HepG2 (cell line): ENCODE measurements at regions not wholly inside any gene's neighbourhood (a gene's known extent, or its start where the extent isn't known, plus 50 kb on each side); places are given as distances from the start of the nearest gene placed in this dataset.

Source experiments
- ATAC-seq: fragments of 200-7000 bp; cut with Tn5 transposase; 3 replicates; pipeline ENCODE4 v1.9.1; 2020; ENCODE audit warnings: mild to moderate bottlenecking, moderate library complexity
- BruUV-seq: library from RNA; stranded (reverse); fragments of 400-500 nt; replicated peaks from 2 replicates; lab custom pipeline; 2021; lab: Mats Ljungman, UMichigan
- CTCF ChIA-PET: fragments of 300-600 bp; formaldehyde crosslinking; extraction: SDS; loops from one replicate; lab custom pipeline; 2021; ENCODE audit warnings: low total read pairs, inconsistent platforms, low intra/inter-chr PET ratio; lab: Yijun Ruan, JAX
- POLR2A ChIA-PET: fragments of 350-600 bp; sonication (Branson Sonifier 250); formaldehyde crosslinking; loops from one replicate; lab custom pipeline; 2020; ENCODE audit warnings: antibody characterized with exemption, inconsistent platforms; lab: Yijun Ruan, JAX
- DNase-seq: peaks from one replicate; pipeline ENCODE4 v3.0.0-alpha.2; 2015; ENCODE audit warnings: low spot score
- FAIRE-seq: peaks from 3 replicates; lab custom pipeline; 2011; peaks lifted over from hg19 to GRCh38; lab: Jason Lieb, UNC
- H2AFZ ChIP-seq: one replicate; pipeline ENCODE4 v1.6.1; 2011; ENCODE audit warnings: low read length, inconsistent platforms
- H3K27ac ChIP-seq: fragments of 300-600 bp; 3 replicates; pipeline ENCODE4 v1.8.0; 2011; ENCODE audit warnings: mixed run types, mild to moderate bottlenecking, mixed read lengths, low read length, inconsistent platforms; ENCODE audit not compliant: insufficient read depth; ENCODE audit errors: extremely low read length
- H3K27me3 ChIP-seq, 2 experiments: fragments of 200-600 bp in 1 of 2; 2 replicates in 1 of 2; 3 replicates in 1 of 2; pipeline versions ENCODE4 v1.6.0 to v1.8.0; 2011; ENCODE audit warnings: low read length in 2 of 2, mild to moderate bottlenecking in 2 of 2, moderate library complexity in 2 of 2, inconsistent platforms in 1 of 2; ENCODE audit not compliant: insufficient read depth in 2 of 2, control insufficient read depth in 1 of 2
- H3K36me3 ChIP-seq, 2 experiments: fragments of 200-600 bp in 1 of 2; replicated peaks in 1 of 2; 2 replicates in 1 of 2; 3 replicates in 1 of 2; pipeline versions ENCODE4 v1.5.1 to v1.8.0; 2011; ENCODE audit warnings: low read length in 2 of 2, inconsistent platforms in 1 of 2; ENCODE audit not compliant: insufficient read depth in 2 of 2, control insufficient read depth in 1 of 2
- H3K4me1 ChIP-seq: 2 replicates; pipeline ENCODE4 v1.5.1; 2012; ENCODE audit warnings: low read length, inconsistent platforms; ENCODE audit not compliant: insufficient read depth
- H3K4me2 ChIP-seq: 2 replicates; pipeline ENCODE4 v1.6.0; 2011; ENCODE audit warnings: low read depth, low read length, inconsistent platforms
- H3K4me3 ChIP-seq, 3 experiments: fragments of 200-600 bp in 1 of 3; sonication (generic), shearing (Covaris generic) in 1 of 3; replicated peaks in 1 of 3; 2 replicates each; pipeline ENCODE4 v1.5.1; 2011 to 2016; ENCODE audit warnings: low read length in 3 of 3, inconsistent platforms in 2 of 3, low read depth in 2 of 3, mild to moderate bottlenecking in 2 of 3, control low read depth in 1 of 3, mixed read lengths in 1 of 3; ENCODE audit not compliant: insufficient read depth in 1 of 3
- H3K79me2 ChIP-seq: one replicate; pipeline ENCODE4 v1.6.1; 2011; ENCODE audit warnings: low read length, inconsistent platforms; ENCODE audit not compliant: insufficient read depth
- H3K9ac ChIP-seq: 2 replicates; pipeline ENCODE4 v1.6.0; 2011; ENCODE audit warnings: mild to moderate bottlenecking, low read depth, low read length, inconsistent platforms; ENCODE audit not compliant: insufficient read depth
- H3K9me3 ChIP-seq: 2 replicates; pipeline ENCODE4 v1.5.1; 2012; ENCODE audit warnings: mild to moderate bottlenecking, low read length
- H4K20me1 ChIP-seq: 2 replicates; pipeline ENCODE4 v1.6.0; 2011; ENCODE audit warnings: inconsistent platforms, mild to moderate bottlenecking, low read length, moderate library complexity; ENCODE audit not compliant: insufficient read depth
- CREM ChIP-seq, 2 experiments: sonication (generic) in 1 of 2; formaldehyde crosslinking in 1 of 2; IDR thresholded peaks; 2 replicates each; pipeline versions ENCODE4 v1.4.0 to v1.6.1; 2016 to 2020; ENCODE audit warnings: antibody characterized with exemption in 1 of 2, mild to moderate bottlenecking in 1 of 2, missing genetic modification reagents in 1 of 2
- FOXJ3 ChIP-seq: sonication (generic); formaldehyde crosslinking; IDR thresholded peaks from 2 replicates; pipeline ENCODE4 v1.4.0; 2020; ENCODE audit warnings: missing genetic modification reagents, mild to moderate bottlenecking, borderline replicate concordance
- PAF1 ChIP-seq: IDR thresholded peaks from 2 replicates; pipeline ENCODE4 v1.6.1; 2016; ENCODE audit warnings: missing genetic modification reagents, missing compliant biosample characterization
- REL ChIP-seq: sonication (generic); formaldehyde crosslinking; conservative IDR thresholded peaks from 2 replicates; pipeline ENCODE4 v1.8.0; 2022; ENCODE audit warnings: mild to moderate bottlenecking, missing genetic modification reagents, moderate library complexity
- SRF ChIP-seq: IDR thresholded peaks from 2 replicates; pipeline ENCODE4 v1.6.1; 2011; ENCODE audit warnings: mild to moderate bottlenecking, low read depth, low read length, moderate library complexity
- ZC3H4 ChIP-seq: sonication (generic); formaldehyde crosslinking; IDR thresholded peaks from 2 replicates; pipeline ENCODE4 v1.4.0; 2020; ENCODE audit warnings: missing genetic modification reagents, borderline replicate concordance
- ZNF432 ChIP-seq: sonication (generic); formaldehyde crosslinking; IDR thresholded peaks from 2 replicates; pipeline ENCODE4 v1.5.0; 2020; ENCODE audit warnings: missing genetic modification reagents, mild to moderate bottlenecking, borderline replicate concordance
- ZNF720 ChIP-seq: sonication (generic); formaldehyde crosslinking; IDR thresholded peaks from 2 replicates; pipeline ENCODE4 v1.4.0; 2020; ENCODE audit warnings: missing genetic modification reagents
- ZNF780A ChIP-seq: sonication (generic); formaldehyde crosslinking; IDR thresholded peaks from 2 replicates; pipeline ENCODE4 v1.8.0; 2022; ENCODE audit warnings: mild to moderate bottlenecking, missing genetic modification reagents, moderate library complexity
- WGBS: methylation state at CpG from one replicate; pipeline ENCODE4 v1.1.6; 2017; ENCODE audit warnings: low lambda C conversion rate; 5-methylcytosine and 5-hydroxymethylcytosine counted together
- in situ Hi-C: cut with HindIII; loops from 2 replicates; pipeline ENCODE4 v1.10.0; 2017; ENCODE audit warnings: low pct_unique_long_range_greater_than_20kb; ENCODE audit not compliant: extremely low pct_ligation_motif_present
- intact Hi-C: fragments of 100-400 bp; cut with micrococcal nuclease; formaldehyde crosslinking; loops from one replicate; pipeline ENCODE4 v1.10.0; 2022; ENCODE audit not compliant: unreplicated experiment
- TF ChIP-seq, protein P1 (sequence below): sonication (generic); formaldehyde crosslinking; conservative IDR thresholded peaks from 2 replicates; pipeline ENCODE4 v1.4.0; 2020; ENCODE audit warnings: missing genetic modification reagents

GRCh38 chr3:159032311-159032710 is 230.5 kb downstream of the MFSD1 start:
- FAIRE-seq (no peak), ATAC-seq (no peak)
- H4K20me1 ChIP-seq: no peaks in the 10 kb centered on the region
- no peak overlapping the region for H3K9ac ChIP-seq
- no peaks in the 10 kb centered on the region for H3K9me3 ChIP-seq
- H3K27me3 ChIP-seq: no peaks in the 10 kb centered on the region
- no peak overlapping the region for H2AFZ ChIP-seq
- no peak for TF ChIP-seq PAF1 (CRISPR knock-in tag)
- TF ChIP-seq, protein P1, sequence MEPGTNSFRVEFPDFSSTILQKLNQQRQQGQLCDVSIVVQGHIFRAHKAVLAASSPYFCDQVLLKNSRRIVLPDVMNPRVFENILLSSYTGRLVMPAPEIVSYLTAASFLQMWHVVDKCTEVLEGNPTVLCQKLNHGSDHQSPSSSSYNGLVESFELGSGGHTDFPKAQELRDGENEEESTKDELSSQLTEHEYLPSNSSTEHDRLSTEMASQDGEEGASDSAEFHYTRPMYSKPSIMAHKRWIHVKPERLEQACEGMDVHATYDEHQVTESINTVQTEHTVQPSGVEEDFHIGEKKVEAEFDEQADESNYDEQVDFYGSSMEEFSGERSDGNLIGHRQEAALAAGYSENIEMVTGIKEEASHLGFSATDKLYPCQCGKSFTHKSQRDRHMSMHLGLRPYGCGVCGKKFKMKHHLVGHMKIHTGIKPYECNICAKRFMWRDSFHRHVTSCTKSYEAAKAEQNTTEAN (CRISPR knock-in tag): no peak
- TF ChIP-seq ZNF432 (CRISPR knock-in tag): no peak
- no peak for TF ChIP-seq ZNF780A (CRISPR knock-in tag)
- TF ChIP-seq SRF: no peak
- TF ChIP-seq FOXJ3 (CRISPR knock-in tag): no peak
- TF ChIP-seq CREM (IDR thresholded peaks at IDR 0.05): no peak
- TF ChIP-seq CREM (CRISPR knock-in tag; IDR thresholded peaks at IDR 0.05): no peak
- TF ChIP-seq ZC3H4 (CRISPR knock-in tag): no peak
- TF ChIP-seq ZNF720: no peak
- TF ChIP-seq REL: no peak
- TF ChIP-seq, all 625 proteins: peak for 0
- H3K4me3 ChIP-seq: no peak overlapping the region
- H3K36me3 ChIP-seq: no peaks in the 10 kb centered on the region
- intact Hi-C loops: no loop called here
- ChIA-PET POLR2A (no interaction called here), CTCF (no interaction called here)
- no peak overlapping the region for H3K27ac ChIP-seq
- BruUV-seq: no TSS peak
- H3K4me2 ChIP-seq: no peak overlapping the region
- DNase-seq: no peak
- WGBS: 0% methylated on average over 1 of the region's 1 CpG
- no peaks in the 10 kb centered on the region for H3K4me1 ChIP-seq
- H3K79me2 ChIP-seq: no peaks in the 10 kb centered on the region
- in situ Hi-C loops: no loop called here
